PFSK-1 (cell line): ENCODE measurements at regions not wholly inside any gene's neighbourhood (a gene's known extent, or its start where the extent isn't known, plus 50 kb on each side); places are given as distances from the start of the nearest gene placed in this dataset.

Source experiments
- FOXP2 ChIP-seq: optimal IDR thresholded peaks from 2 replicates; pipeline ENCODE3; 2011; ENCODE audit warnings: borderline replicate concordance, control low read depth, inconsistent platforms; ENCODE audit not compliant: insufficient read depth; ENCODE audit errors: extremely low read length, extremely low read depth
- POLR2AphosphoS5 ChIP-seq: IDR thresholded peaks from 2 replicates; pipeline ENCODE4 v1.6.1; 2012; ENCODE audit warnings: low read depth, mild to moderate bottlenecking, control low read depth, low read length, moderate library complexity
- SIN3A ChIP-seq: IDR thresholded peaks from 2 replicates; pipeline ENCODE4 v1.6.1; 2012; ENCODE audit warnings: mild to moderate bottlenecking, low read length, moderate library complexity, borderline replicate concordance; ENCODE audit not compliant: insufficient read depth
- TAF1 ChIP-seq: IDR thresholded peaks from 2 replicates; pipeline ENCODE4 v1.6.1; 2012; ENCODE audit warnings: low read length, control low read depth, borderline replicate concordance; ENCODE audit not compliant: insufficient read depth
- TF ChIP-seq, protein P1 (sequence below), 2 experiments: IDR thresholded peaks; 2 replicates each; pipeline versions ENCODE4 v1.6.1 to v1.8.0; 2011 to 2012; ENCODE audit warnings: low read depth in 2 of 2, low read length in 2 of 2, control low read depth in 1 of 2, inconsistent platforms in 1 of 2, mild to moderate bottlenecking in 1 of 2, moderate library complexity in 1 of 2; ENCODE audit not compliant: insufficient read depth in 1 of 2

DNA sequence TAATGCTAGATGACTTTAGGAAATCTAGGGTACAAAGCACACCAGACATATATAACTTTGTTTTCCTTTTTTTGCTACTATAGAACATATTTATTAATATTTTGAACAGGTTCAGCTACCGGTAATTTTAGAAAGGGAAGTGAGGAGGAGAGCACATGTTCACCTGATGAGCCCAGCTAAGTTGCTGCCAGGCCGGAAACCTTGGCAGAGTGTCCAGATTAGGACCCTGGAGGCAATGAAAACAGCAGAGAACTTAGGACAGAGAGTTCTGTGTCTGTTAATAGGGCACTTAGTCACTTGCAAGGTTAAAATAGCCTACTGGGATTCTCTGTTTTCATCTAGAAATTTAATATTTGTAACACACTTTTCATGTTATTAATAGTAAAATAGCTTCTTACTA lies 348.9 kb upstream of the CPEB2 start:
- TF ChIP-seq, protein P1, sequence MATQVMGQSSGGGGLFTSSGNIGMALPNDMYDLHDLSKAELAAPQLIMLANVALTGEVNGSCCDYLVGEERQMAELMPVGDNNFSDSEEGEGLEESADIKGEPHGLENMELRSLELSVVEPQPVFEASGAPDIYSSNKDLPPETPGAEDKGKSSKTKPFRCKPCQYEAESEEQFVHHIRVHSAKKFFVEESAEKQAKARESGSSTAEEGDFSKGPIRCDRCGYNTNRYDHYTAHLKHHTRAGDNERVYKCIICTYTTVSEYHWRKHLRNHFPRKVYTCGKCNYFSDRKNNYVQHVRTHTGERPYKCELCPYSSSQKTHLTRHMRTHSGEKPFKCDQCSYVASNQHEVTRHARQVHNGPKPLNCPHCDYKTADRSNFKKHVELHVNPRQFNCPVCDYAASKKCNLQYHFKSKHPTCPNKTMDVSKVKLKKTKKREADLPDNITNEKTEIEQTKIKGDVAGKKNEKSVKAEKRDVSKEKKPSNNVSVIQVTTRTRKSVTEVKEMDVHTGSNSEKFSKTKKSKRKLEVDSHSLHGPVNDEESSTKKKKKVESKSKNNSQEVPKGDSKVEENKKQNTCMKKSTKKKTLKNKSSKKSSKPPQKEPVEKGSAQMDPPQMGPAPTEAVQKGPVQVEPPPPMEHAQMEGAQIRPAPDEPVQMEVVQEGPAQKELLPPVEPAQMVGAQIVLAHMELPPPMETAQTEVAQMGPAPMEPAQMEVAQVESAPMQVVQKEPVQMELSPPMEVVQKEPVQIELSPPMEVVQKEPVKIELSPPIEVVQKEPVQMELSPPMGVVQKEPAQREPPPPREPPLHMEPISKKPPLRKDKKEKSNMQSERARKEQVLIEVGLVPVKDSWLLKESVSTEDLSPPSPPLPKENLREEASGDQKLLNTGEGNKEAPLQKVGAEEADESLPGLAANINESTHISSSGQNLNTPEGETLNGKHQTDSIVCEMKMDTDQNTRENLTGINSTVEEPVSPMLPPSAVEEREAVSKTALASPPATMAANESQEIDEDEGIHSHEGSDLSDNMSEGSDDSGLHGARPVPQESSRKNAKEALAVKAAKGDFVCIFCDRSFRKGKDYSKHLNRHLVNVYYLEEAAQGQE (IDR thresholded peaks at IDR 0.05; ENCODE audit: insufficient read depth in 1 of 2, low read depth in 2 of 2, low read length in 2 of 2), result no peak
- TF ChIP-seq TAF1, result no peak

GRCh38 chr4:14659286-14659685 lies 343.0 kb upstream of the CPEB2 start:
- TF ChIP-seq, protein P1 (IDR thresholded peaks at IDR 0.05; ENCODE audit: insufficient read depth in 1 of 2, low read depth in 2 of 2, low read length in 2 of 2), result no peak
- TF ChIP-seq TAF1 (no peak), FOXP2 (no peak), POLR2AphosphoS5 (no peak), SIN3A (no peak)

- TF ChIP-seq TAF1, result no peak
- no peak for TF ChIP-seq SIN3A
- no peak for TF ChIP-seq FOXP2
Measured at GRCh38 chr4:14667624-14668151, 334.6 kb upstream of the CPEB2 start.

DNA sequence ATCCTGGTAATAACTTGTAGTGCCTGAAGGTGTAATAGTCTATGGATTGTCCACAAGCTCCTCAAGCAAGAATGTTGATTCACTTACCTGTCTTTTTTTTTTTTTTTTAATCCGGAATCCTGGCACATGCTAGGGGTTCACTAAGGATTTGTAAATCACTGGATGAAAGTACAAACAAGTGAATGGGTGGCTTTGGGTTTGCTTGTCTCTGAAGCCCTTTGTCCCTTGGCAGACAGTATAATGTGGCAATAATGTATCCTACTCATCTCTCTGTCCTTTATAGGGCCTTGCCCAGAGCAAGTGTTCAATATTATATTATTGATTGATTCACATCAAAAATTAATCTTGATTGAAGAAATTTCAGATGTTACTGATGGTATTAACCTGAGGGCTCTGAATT lies 334.0 kb upstream of the CPEB2 start:
- TF ChIP-seq FOXP2 (no peak), TAF1 (no peak), SIN3A (no peak), POLR2AphosphoS5 (no peak)
- TF ChIP-seq, protein P1 (IDR thresholded peaks at IDR 0.05; ENCODE audit: insufficient read depth in 1 of 2, low read depth in 2 of 2, low read length in 2 of 2), result no peak

GRCh38 chr4:14669371-14669770 lies 332.9 kb upstream of the CPEB2 start:
- no peak for TF ChIP-seq FOXP2
- TF ChIP-seq, protein P1 (IDR thresholded peaks at IDR 0.05; ENCODE audit: insufficient read depth in 1 of 2, low read depth in 2 of 2, low read length in 2 of 2), result no peak
- TF ChIP-seq TAF1, result no peak
- no peak for TF ChIP-seq SIN3A
- no peak for TF ChIP-seq POLR2AphosphoS5
